H1 (cell line): ENCODE measurements at regions not wholly inside any gene's neighbourhood (a gene's known extent, or its start where the extent isn't known, plus 50 kb on each side); places are given as distances from the start of the nearest gene placed in this dataset.

Experiments
- CTCF ChIA-PET: fragments of 300-600 bp; sonication (Branson Sonifier 250); formaldehyde crosslinking; loops from one replicate; lab custom pipeline; 2021; ENCODE audit not compliant: partially characterized antibody; lab: Charles Lee
- POLR2A ChIA-PET: fragments of 300-600 bp; sonication (Branson Sonifier 250); formaldehyde crosslinking; loops from one replicate; lab custom pipeline; 2021; ENCODE audit warnings: inconsistent platforms; ENCODE audit not compliant: partially characterized antibody; lab: Charles Lee
- DNase-seq, 2 experiments: peaks; one replicate each; pipeline versions ENCODE4 v3.0.0 to v3.0.0-alpha.2; 2010 to 2022; ENCODE audit warnings: low spot score in 2 of 2, low read depth in 1 of 2, mixed read lengths in 1 of 2
- FAIRE-seq: peaks from 2 replicates; lab custom pipeline; 2011; peaks lifted over from hg19 to GRCh38; lab: Jason Lieb, UNC
- H2AFZ ChIP-seq: 2 replicates; pipeline ENCODE4 v1.8.1; 2012; ENCODE audit warnings: low read length, inconsistent platforms
- H2AK5ac ChIP-seq: 2 replicates; pipeline ENCODE4 v1.6.1; 2013; ENCODE audit warnings: low read depth, low read length
- H2BK120ac ChIP-seq: replicated peaks from 2 replicates; pipeline ENCODE3; 2013; ENCODE audit warnings: low read depth, low read length, inconsistent platforms
- H2BK12ac ChIP-seq: 2 replicates; pipeline ENCODE4 v1.6.1; 2013; ENCODE audit warnings: low read depth, low read length
- H2BK15ac ChIP-seq: 2 replicates; pipeline ENCODE4 v1.6.1; 2013; ENCODE audit warnings: low read length
- H2BK20ac ChIP-seq: 2 replicates; pipeline ENCODE4 v1.6.1; 2013; ENCODE audit warnings: low read length
- H2BK5ac ChIP-seq: 2 replicates; pipeline ENCODE4 v1.6.1; 2013; ENCODE audit warnings: low read depth, low read length
- H3K14ac ChIP-seq: 2 replicates; pipeline ENCODE4 v1.6.1; 2013; ENCODE audit warnings: inconsistent platforms; ENCODE audit not compliant: insufficient read length
- H3K18ac ChIP-seq: 2 replicates; pipeline ENCODE4 v1.6.1; 2013; ENCODE audit warnings: low read length; ENCODE audit errors: extremely low read depth
- H3K23ac ChIP-seq: 2 replicates; pipeline ENCODE4 v1.6.1; 2013; ENCODE audit warnings: inconsistent platforms; ENCODE audit not compliant: insufficient read length
- H3K23me2 ChIP-seq: 2 replicates; pipeline ENCODE4 v1.6.1; 2013; ENCODE audit warnings: low read depth, low read length
- H3K27ac ChIP-seq: 2 replicates; pipeline ENCODE4 v1.6.1; 2011; ENCODE audit warnings: low read depth, low read length, inconsistent platforms
- H3K27me3 ChIP-seq, 4 experiments: replicated peaks in 1 of 4; 1 replicate in 1 of 4; 2 replicates in 3 of 4; pipeline versions ENCODE4 v1.6.1 to v1.8.1; 2011 to 2013; ENCODE audit warnings: low read length in 3 of 4, mild to moderate bottlenecking in 3 of 4, inconsistent platforms in 2 of 4, mixed read lengths in 2 of 4, moderate library complexity in 1 of 4; ENCODE audit not compliant: control insufficient read depth in 3 of 4, insufficient read depth in 3 of 4; ENCODE audit errors: extremely low read depth in 1 of 4
- H3K36me3 ChIP-seq, 4 experiments: 2 replicates each; pipeline versions ENCODE4 v1.6.1 to v1.8.1; 2011 to 2013; ENCODE audit warnings: mild to moderate bottlenecking in 4 of 4, low read length in 3 of 4, moderate library complexity in 2 of 4, control low read depth in 1 of 4, inconsistent platforms in 1 of 4; ENCODE audit not compliant: insufficient read depth in 4 of 4, control insufficient read depth in 2 of 4
- H3K4ac ChIP-seq: replicated peaks from 2 replicates; pipeline ENCODE3; 2013; ENCODE audit warnings: low read length, low read depth, mixed read lengths, inconsistent platforms; ENCODE audit not compliant: insufficient read length
- H3K4me1 ChIP-seq, 4 experiments: replicated peaks in 1 of 4; 1 replicate in 1 of 4; 2 replicates in 3 of 4; pipeline versions ENCODE4 v1.6.1 to v1.8.1; 2011 to 2013; ENCODE audit warnings: low read length in 3 of 4, inconsistent platforms in 2 of 4, mixed read lengths in 1 of 4; ENCODE audit not compliant: insufficient read depth in 4 of 4, control insufficient read depth in 3 of 4
- H3K4me2 ChIP-seq, 2 experiments: 2 replicates each; pipeline versions ENCODE4 v1.6.1 to v1.8.1; 2011 to 2013; ENCODE audit warnings: low read depth in 2 of 2, low read length in 2 of 2, control low read depth in 1 of 2, inconsistent platforms in 1 of 2, mild to moderate bottlenecking in 1 of 2; ENCODE audit not compliant: insufficient read depth in 1 of 2
- H3K4me3 ChIP-seq, 4 experiments: fragments of 200-600, 300-600 bp in 1 of 4; sonication (generic), shearing (Covaris generic), sonication (Bioruptor Twin) in 1 of 4; 2 replicates each; pipeline versions ENCODE4 v1.5.1 to v1.8.1; 2011 to 2016; ENCODE audit warnings: low read length in 4 of 4, low read depth in 3 of 4, control low read depth in 2 of 4, inconsistent platforms in 2 of 4, mild to moderate bottlenecking in 2 of 4, mixed read lengths in 1 of 4, moderate library complexity in 1 of 4; ENCODE audit not compliant: insufficient read depth in 2 of 4; ENCODE audit errors: extremely low read depth in 1 of 4
- H3K56ac ChIP-seq: replicated peaks from 2 replicates; pipeline ENCODE3; 2013; ENCODE audit warnings: low read depth, mild to moderate bottlenecking, mixed read lengths, low read length, inconsistent platforms; ENCODE audit not compliant: insufficient read length
- H3K79me1 ChIP-seq: 2 replicates; pipeline ENCODE4 v1.6.1; 2013; ENCODE audit warnings: low read depth, low read length, control low read depth
- H3K79me2 ChIP-seq, 2 experiments: 2 replicates each; pipeline versions ENCODE4 v1.6.1 to v1.8.1; 2012 to 2013; ENCODE audit warnings: low read length in 2 of 2, mild to moderate bottlenecking in 2 of 2, inconsistent platforms in 1 of 2; ENCODE audit not compliant: insufficient read depth in 2 of 2, control insufficient read depth in 1 of 2
- H3K9ac ChIP-seq, 4 experiments: replicated peaks in 1 of 4; 1 replicate in 1 of 4; 2 replicates in 3 of 4; pipeline versions ENCODE4 v1.6.1 to v1.8.1; 2011 to 2013; ENCODE audit warnings: low read depth in 3 of 4, low read length in 3 of 4, control low read depth in 2 of 4, mild to moderate bottlenecking in 2 of 4, moderate library complexity in 2 of 4, inconsistent platforms in 1 of 4; ENCODE audit errors: extremely low read depth in 1 of 4
- H3K9me3 ChIP-seq, 2 experiments: 2 replicates each; pipeline versions ENCODE4 v1.6.1 to v1.8.1; 2012 to 2013; ENCODE audit warnings: mild to moderate bottlenecking in 2 of 2, moderate library complexity in 2 of 2, control low read depth in 1 of 2, inconsistent platforms in 1 of 2, low read depth in 1 of 2, low read length in 1 of 2, mixed read lengths in 1 of 2; ENCODE audit not compliant: insufficient read depth in 2 of 2
- H4K20me1 ChIP-seq, 2 experiments: replicated peaks in 1 of 2; 2 replicates each; pipeline versions ENCODE3 to v1.8.1; 2011 to 2013; ENCODE audit warnings: inconsistent platforms in 2 of 2, low read length in 2 of 2, mild to moderate bottlenecking in 1 of 2; ENCODE audit not compliant: insufficient read depth in 2 of 2, control insufficient read depth in 1 of 2
- H4K5ac ChIP-seq: 2 replicates; pipeline ENCODE4 v1.6.1; 2013; ENCODE audit warnings: low read length, low read depth, mixed read lengths, inconsistent platforms; ENCODE audit not compliant: insufficient read length
- H4K8ac ChIP-seq: 2 replicates; pipeline ENCODE4 v1.8.0; 2013; ENCODE audit warnings: mild to moderate bottlenecking, moderate library complexity, low read length, inconsistent platforms; ENCODE audit not compliant: insufficient read depth; ENCODE audit errors: extremely low read depth
- H4K91ac ChIP-seq: replicated peaks from 2 replicates; pipeline ENCODE3; 2013; ENCODE audit warnings: low read length, mixed read lengths, inconsistent platforms; ENCODE audit not compliant: insufficient read length
- CHD1 ChIP-seq: IDR thresholded peaks from 2 replicates; pipeline ENCODE4 v1.6.1; 2012; ENCODE audit warnings: low read depth, low read length, improper control_type of control experiment
- EZH2 ChIP-seq: fragments of 200-600 bp; sonication (generic); IDR thresholded peaks from 2 replicates; pipeline ENCODE4 v1.7.1; 2012; ENCODE audit warnings: low read depth, mild to moderate bottlenecking, moderate library complexity, low read length, inconsistent platforms; ENCODE audit not compliant: severe bottlenecking
- GABPA ChIP-seq: IDR thresholded peaks from 2 replicates; pipeline ENCODE4 v1.6.1; 2011; ENCODE audit warnings: mild to moderate bottlenecking, low read length, moderate library complexity, borderline replicate concordance; ENCODE audit not compliant: insufficient read depth
- GTF2F1 ChIP-seq: IDR thresholded peaks from 2 replicates; pipeline ENCODE4 v1.6.1; 2012; ENCODE audit warnings: low read depth, low read length, improper control_type of control experiment, borderline replicate concordance
- HDAC2 ChIP-seq, 2 experiments: fragments of 300-600 bp in 1 of 2; sonication (generic) in 1 of 2; IDR thresholded peaks; 2 replicates each; pipeline ENCODE4 v1.6.1; 2011 to 2012; ENCODE audit warnings: low read depth in 2 of 2, low read length in 2 of 2, mild to moderate bottlenecking in 2 of 2, moderate library complexity in 2 of 2, borderline replicate concordance in 1 of 2, inconsistent platforms in 1 of 2
- KDM5A ChIP-seq: fragments of 200-600 bp; IDR thresholded peaks from 2 replicates; pipeline ENCODE4 v1.7.1; 2012; ENCODE audit warnings: mild to moderate bottlenecking, low read length, inconsistent platforms, mixed read lengths
- RFX5 ChIP-seq: IDR thresholded peaks from 2 replicates; pipeline ENCODE4 v1.6.1; 2011; ENCODE audit warnings: low read depth, low read length, improper control_type of control experiment, borderline replicate concordance
- SIX5 ChIP-seq: IDR thresholded peaks from 2 replicates; pipeline ENCODE4 v1.6.1; 2011; ENCODE audit warnings: mild to moderate bottlenecking, low read depth, low read length
- SUZ12 ChIP-seq: fragments of 200-600 bp; sonication (generic); IDR thresholded peaks from 2 replicates; pipeline ENCODE4 v1.6.1; 2012; ENCODE audit warnings: mild to moderate bottlenecking, inconsistent platforms, low read length, moderate library complexity, mixed read lengths
- YY1 ChIP-seq: IDR thresholded peaks from 2 replicates; pipeline ENCODE4 v1.6.1; 2011; ENCODE audit warnings: low read depth, mild to moderate bottlenecking, low read length
- WGBS, 2 experiments: shearing (Covaris generic) in 1 of 2; methylation state at CpG; one replicate each; pipeline versions ENCODE4 v1.1.6 to v1.1.7; 2013 to 2015; ENCODE audit warnings: low lambda C conversion rate in 2 of 2, mixed read lengths in 2 of 2, inconsistent platforms in 1 of 2, low coverage in 1 of 2, missing lambda C conversion rate in 1 of 2; ENCODE audit not compliant: insufficient replicate concordance in 2 of 2, insufficient coverage in 1 of 2, insufficient read length in 1 of 2; ENCODE audit errors: extremely low coverage in 1 of 2, missing lambda C conversion rate in 1 of 2; 5-methylcytosine and 5-hydroxymethylcytosine counted together
- TF ChIP-seq, protein P1 (sequence below): IDR thresholded peaks from 2 replicates; pipeline ENCODE4 v1.6.1; 2012; ENCODE audit warnings: inconsistent platforms

DNA sequence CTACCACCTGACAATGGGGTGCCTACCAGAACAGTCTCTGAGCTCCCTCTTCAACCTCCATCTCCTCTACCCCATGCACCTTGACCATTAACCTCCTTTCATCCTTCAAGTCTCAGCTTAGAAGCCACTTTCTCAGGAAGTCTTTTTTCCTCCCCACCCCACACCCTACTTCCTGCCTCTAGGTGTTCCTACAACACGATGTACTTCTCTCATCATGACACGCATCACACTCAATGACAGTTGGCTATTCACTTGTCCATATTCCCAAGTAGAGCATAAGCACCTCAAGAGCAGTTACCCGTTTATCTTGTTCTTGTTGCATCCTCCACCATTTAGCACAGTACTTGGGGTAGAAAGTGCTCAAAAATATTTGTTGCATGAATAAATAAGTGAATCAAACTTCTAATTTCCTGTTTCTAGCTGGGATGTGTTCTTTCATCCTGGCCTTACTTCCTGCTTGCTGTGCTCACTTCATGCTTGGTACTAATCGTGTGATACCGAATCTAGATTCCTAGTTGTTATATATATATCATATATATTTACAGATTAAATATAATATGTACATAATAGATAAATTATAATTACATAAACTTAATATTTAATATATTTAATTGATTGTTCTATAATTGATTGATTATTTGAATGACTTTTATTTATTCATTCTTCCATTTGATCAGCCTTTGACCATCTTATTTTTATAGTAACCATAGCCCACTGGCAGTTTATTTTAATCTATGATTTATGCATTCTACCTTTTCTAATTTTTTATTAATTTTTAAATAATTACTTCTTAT lies 177.5 kb upstream of the TMEM45B start:
- no peak overlapping the region for H4K8ac ChIP-seq
- H3K27me3 ChIP-seq, result no peaks in the 10 kb centered on the region
- H2BK20ac ChIP-seq, result no peak overlapping the region
- H4K5ac ChIP-seq, result no peak overlapping the region
- H2AFZ ChIP-seq, result no peak overlapping the region
- ChIA-PET CTCF (interaction anchor here (1.1 to 1.5 kb wide), 2 partner anchors 20 to 57 kb away, joined by 3 to 4 read pairs; no protein-coding TSS in a partner anchor), POLR2A (no interaction called here)
- no peak overlapping the region for H3K27ac ChIP-seq
- no peaks in the 10 kb centered on the region for H3K36me3 ChIP-seq
- H4K20me1 ChIP-seq, result no peaks in the 10 kb centered on the region
- H2BK5ac ChIP-seq, result no peak overlapping the region
- H2BK15ac ChIP-seq, result no peak overlapping the region
- no peaks in the 10 kb centered on the region for H3K9me3 ChIP-seq
- H3K4me2 ChIP-seq, result no peak overlapping the region
- H3K14ac ChIP-seq, result no peak overlapping the region
- WGBS, 2 experiments, result 87% methylated on average over 5 of the region's 5 CpGs; no CpG with 5 or more reads in 1 of the 2 experiments
- no peak overlapping the region for H3K18ac ChIP-seq
- H2BK12ac ChIP-seq, result no peak overlapping the region
- no peak overlapping the region for H3K56ac ChIP-seq
- H3K4me1 ChIP-seq, result no peaks in the 10 kb centered on the region
- no peak for FAIRE-seq
- no peak overlapping the region for H2AK5ac ChIP-seq
- no peaks in the 10 kb centered on the region for H3K23me2 ChIP-seq
- no peak overlapping the region for H3K23ac ChIP-seq
- no peak overlapping the region for H3K4ac ChIP-seq
- H2BK120ac ChIP-seq, result no peak overlapping the region
- no peak overlapping the region; a peak in 1 of 7 replicates for H3K9ac ChIP-seq
- H3K79me1 ChIP-seq, result no peaks in the 10 kb centered on the region
- H3K79me2 ChIP-seq, result no peaks in the 10 kb centered on the region
- no peak overlapping the region for H3K4me3 ChIP-seq
- H4K91ac ChIP-seq, result no peak overlapping the region
- DNase-seq, result no peak
- TF ChIP-seq SUZ12 (no peak), EZH2 (no peak), YY1 (no peak), KDM5A (no peak), SIX5 (no peak), RFX5 (no peak), CHD1 (no peak), GABPA (no peak), GTF2F1 (no peak), HDAC2 (IDR thresholded peaks at IDR 0.05; ENCODE audit: borderline replicate concordance in 1 of 2, low read depth in 2 of 2, low read length in 2 of 2) (no peak)
- TF ChIP-seq, protein P1, sequence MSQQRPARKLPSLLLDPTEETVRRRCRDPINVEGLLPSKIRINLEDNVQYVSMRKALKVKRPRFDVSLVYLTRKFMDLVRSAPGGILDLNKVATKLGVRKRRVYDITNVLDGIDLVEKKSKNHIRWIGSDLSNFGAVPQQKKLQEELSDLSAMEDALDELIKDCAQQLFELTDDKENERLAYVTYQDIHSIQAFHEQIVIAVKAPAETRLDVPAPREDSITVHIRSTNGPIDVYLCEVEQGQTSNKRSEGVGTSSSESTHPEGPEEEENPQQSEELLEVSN, result no peak
